ENCODE measurements at regions not wholly inside any gene's neighbourhood (a gene's known extent, or its start where the extent isn't known, plus 50 kb on each side); places are given as distances from the start of the nearest gene placed in this dataset.

GRCh38 chr7:1380821-1381580 lies 78.3 kb downstream of the MICALL2 start:
- no peak for FAIRE-seq
- intact Hi-C loops (cut with micrococcal nuclease), result no loop called here
- no peaks in the 10 kb centered on the region for H4K20me1 ChIP-seq (replicated peaks; ENCODE audit: control insufficient read depth, extremely low read depth, insufficient read depth, low read length)
- no peaks in the 10 kb centered on the region for H3K27me3 ChIP-seq (ENCODE audit: control insufficient read depth in 2 of 2, insufficient read depth in 2 of 2, low read length in 2 of 2)
- no peaks in the 10 kb centered on the region for H3K9me1 ChIP-seq (replicated peaks; ENCODE audit: control insufficient read depth, extremely low read depth, insufficient read depth, low read length)
- no peaks in the 10 kb centered on the region for H3K4me1 ChIP-seq (ENCODE audit: control insufficient read depth, extremely low read depth, insufficient read depth, low read length)
- CTCF ChIA-PET, result interaction anchor here (0.6 kb wide), 1 partner anchor 365 kb away, joined by 4 read pairs; no protein-coding TSS in a partner anchor
- no peak overlapping the region for H3K9ac ChIP-seq (replicated peaks; ENCODE audit: extremely low read depth, insufficient read depth, low read length)
- no peaks in the 10 kb centered on the region for H3K9me3 ChIP-seq (replicated peaks; ENCODE audit: control insufficient read depth, insufficient read depth, low read length)
- DNase-seq (ENCODE audit: low read depth, low spot score), result no peak
- POLR2A ChIA-PET, result no interaction called here
- TF ChIP-seq CTCF (IDR thresholded peaks at IDR 0.05; ENCODE audit: extremely low read depth in 1 of 2, insufficient read depth in 1 of 2, low read depth in 1 of 2, low read length in 2 of 2) (no peak), GATA2 (IDR thresholded peaks at IDR 0.05; ENCODE audit: insufficient read depth, insufficient read length, low read depth, low read length) (no peak), EZH2 (IDR thresholded peaks at IDR 0.05; ENCODE audit: borderline replicate concordance, low read depth, low read length, severe bottlenecking) (no peak), JUN (IDR thresholded peaks at IDR 0.05; ENCODE audit: borderline replicate concordance, insufficient read depth, insufficient read length, low read depth) (no peak), POLR2AphosphoS5 (IDR thresholded peaks at IDR 0.05; ENCODE audit: insufficient read depth, low read depth, low read length) (no peak), MAX (IDR thresholded peaks at IDR 0.05; ENCODE audit: insufficient read depth, insufficient read length) (no peak), FOS (IDR thresholded peaks at IDR 0.05; ENCODE audit: borderline replicate concordance, insufficient read depth, low read length) (no peak), MYC (IDR thresholded peaks at IDR 0.05; ENCODE audit: low read depth, low read length) (no peak), POLR2A (IDR thresholded peaks at IDR 0.05; ENCODE audit: low read depth, low read length) (no peak)
- H3K79me2 ChIP-seq (ENCODE audit: control insufficient read depth, insufficient read depth, low read length), result no peaks in the 10 kb centered on the region
- no peak overlapping the region for H3K4me3 ChIP-seq (replicated peaks in 1 of 3; ENCODE audit: insufficient read depth in 1 of 3, low read depth in 1 of 3, low read length in 3 of 3)
- no peaks in the 10 kb centered on the region for H3K36me3 ChIP-seq (ENCODE audit: control insufficient read depth in 2 of 2, extremely low read depth in 1 of 2, insufficient read depth in 2 of 2, low read length in 2 of 2)
- dilution Hi-C loops (cut with MboI; ENCODE audit: extremely low pct_ligation_motif_present, low sequenced_read_pairs), result no loop called here
- no peak overlapping the region for H3K4me2 ChIP-seq (ENCODE audit: insufficient read depth, low read length)
- no peak overlapping the region for H2AFZ ChIP-seq (ENCODE audit: low read depth, low read length)
- no peak overlapping the region for H3K27ac ChIP-seq (ENCODE audit: insufficient read depth, low read depth, low read length)
- no TSS peak for BruUV-seq (replicated peaks)
